ENCODE measurements at regions not wholly inside any gene's neighbourhood (a gene's known extent, or its start where the extent isn't known, plus 50 kb on each side); places are given as distances from the start of the nearest gene placed in this dataset.

DNA sequence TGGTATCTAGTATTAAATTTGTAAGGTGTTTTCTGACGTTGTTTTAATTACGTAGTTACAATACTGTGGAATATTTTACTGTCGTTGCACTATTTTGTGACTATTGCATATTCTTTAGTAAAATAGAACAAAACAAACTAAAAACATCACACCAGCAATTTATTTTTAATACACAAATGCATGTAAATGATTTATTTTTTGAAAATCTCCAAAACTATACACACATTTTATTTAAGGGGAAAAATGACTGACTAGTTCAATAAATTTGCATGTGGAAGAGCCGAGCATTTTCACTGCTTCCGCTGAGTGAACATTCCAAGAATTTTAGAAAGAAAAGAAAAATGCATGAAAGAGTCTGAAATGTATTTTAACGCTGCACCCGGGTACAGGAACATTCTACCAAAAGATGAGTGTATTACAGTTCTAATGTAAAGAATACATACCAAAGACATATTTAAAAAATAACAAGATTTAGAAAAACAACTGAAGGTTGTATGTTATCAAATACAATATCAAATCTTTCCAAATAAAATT lies 257.7 kb downstream of the MEIS1 start:
- Histone ChIP-seq H3K27me3 (ENCODE audit: insufficient read depth, low read depth) (no peaks in the 10 kb centered on the region), H3K79me2 (ENCODE audit: low read depth) (no peaks in the 10 kb centered on the region), H3K4me2 (no peak overlapping the region), H3K4me1 (replicated peaks; ENCODE audit: insufficient read depth) (no peaks in the 10 kb centered on the region), H3K4me3 (no peak overlapping the region), H4K20me1 (ENCODE audit: insufficient read depth) (0 out of 2 replicates have a peak, but pooled peaks cover 5% of the 10 kb centered on the region), H3F3A (ENCODE audit: insufficient read depth, low read depth) (no peaks in the 10 kb centered on the region), H3K9me2 (ENCODE audit: insufficient read depth) (no peaks in the 10 kb centered on the region), H3K27ac (no peak overlapping the region), H3K9me3 (ENCODE audit: insufficient read depth, low read depth) (no peaks in the 10 kb centered on the region), H2AFZ (no peak overlapping the region), H3K36me3 (ENCODE audit: low read depth) (no peaks in the 10 kb centered on the region)
- no peak for DNase-seq
- intact Hi-C loops (cut with micrococcal nuclease; ENCODE audit: unreplicated experiment), result no loop called here
- BruUV-seq (replicated peaks), result no TSS peak
- TF ChIP-seq, protein P1, sequence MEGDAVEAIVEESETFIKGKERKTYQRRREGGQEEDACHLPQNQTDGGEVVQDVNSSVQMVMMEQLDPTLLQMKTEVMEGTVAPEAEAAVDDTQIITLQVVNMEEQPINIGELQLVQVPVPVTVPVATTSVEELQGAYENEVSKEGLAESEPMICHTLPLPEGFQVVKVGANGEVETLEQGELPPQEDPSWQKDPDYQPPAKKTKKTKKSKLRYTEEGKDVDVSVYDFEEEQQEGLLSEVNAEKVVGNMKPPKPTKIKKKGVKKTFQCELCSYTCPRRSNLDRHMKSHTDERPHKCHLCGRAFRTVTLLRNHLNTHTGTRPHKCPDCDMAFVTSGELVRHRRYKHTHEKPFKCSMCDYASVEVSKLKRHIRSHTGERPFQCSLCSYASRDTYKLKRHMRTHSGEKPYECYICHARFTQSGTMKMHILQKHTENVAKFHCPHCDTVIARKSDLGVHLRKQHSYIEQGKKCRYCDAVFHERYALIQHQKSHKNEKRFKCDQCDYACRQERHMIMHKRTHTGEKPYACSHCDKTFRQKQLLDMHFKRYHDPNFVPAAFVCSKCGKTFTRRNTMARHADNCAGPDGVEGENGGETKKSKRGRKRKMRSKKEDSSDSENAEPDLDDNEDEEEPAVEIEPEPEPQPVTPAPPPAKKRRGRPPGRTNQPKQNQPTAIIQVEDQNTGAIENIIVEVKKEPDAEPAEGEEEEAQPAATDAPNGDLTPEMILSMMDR (conservative IDR thresholded peaks at IDR 0.05), result no peak
- no peak for TF ChIP-seq EZH2 (IDR thresholded peaks at IDR 0.05; ENCODE audit: low read depth)
- CTCF ChIA-PET, result no interaction called here
- POLR2A ChIA-PET (ENCODE audit: unreplicated experiment), result no interaction called here

GRCh38 chr2:66693076-66693965 lies 258.4 kb downstream of the MEIS1 start:
- H3K4me1 ChIP-seq (replicated peaks; ENCODE audit: insufficient read depth), result no peaks in the 10 kb centered on the region
- H3K27ac ChIP-seq, result no peak overlapping the region
- no peaks in the 10 kb centered on the region for H3K9me3 ChIP-seq (ENCODE audit: insufficient read depth, low read depth)
- H3K36me3 ChIP-seq (ENCODE audit: low read depth), result no peaks in the 10 kb centered on the region
- H3K27me3 ChIP-seq (ENCODE audit: insufficient read depth, low read depth), result no peaks in the 10 kb centered on the region
- H4K20me1 ChIP-seq (ENCODE audit: insufficient read depth), result 0 out of 2 replicates have a peak, but pooled peaks cover 5% of the 10 kb centered on the region
- ChIA-PET CTCF (no interaction called here), POLR2A (ENCODE audit: unreplicated experiment) (no interaction called here)
- H3K4me3 ChIP-seq, result no peak overlapping the region
- no peaks in the 10 kb centered on the region for H3K79me2 ChIP-seq (ENCODE audit: low read depth)
- intact Hi-C loops (cut with micrococcal nuclease; ENCODE audit: unreplicated experiment), result no loop called here
- no peaks in the 10 kb centered on the region for H3K9me2 ChIP-seq (ENCODE audit: insufficient read depth)
- no peak overlapping the region for H2AFZ ChIP-seq
- H3K4me2 ChIP-seq, result no peak overlapping the region
- DNase-seq, result no peak
- BruUV-seq (replicated peaks), result no TSS peak
- TF ChIP-seq, protein P1 (conservative IDR thresholded peaks at IDR 0.05), result no peak
- TF ChIP-seq EZH2 (IDR thresholded peaks at IDR 0.05; ENCODE audit: low read depth), result no peak
- no peaks in the 10 kb centered on the region for H3F3A ChIP-seq (ENCODE audit: insufficient read depth, low read depth)

GRCh38 chr2:66694087-66694860 lies 259.3 kb downstream of the MEIS1 start:
- POLR2A ChIA-PET (ENCODE audit: unreplicated experiment), result no interaction called here
- intact Hi-C loops (cut with micrococcal nuclease; ENCODE audit: unreplicated experiment), result no loop called here

More at GRCh38 chr2:66694087-66694860, 259.3 kb downstream of the MEIS1 start:
- CTCF ChIA-PET, result no interaction called here
- Histone ChIP-seq H3K4me3 (no peak overlapping the region), H3K4me1 (replicated peaks; ENCODE audit: insufficient read depth) (no peaks in the 10 kb centered on the region), H3K27ac (no peak overlapping the region), H3F3A (ENCODE audit: insufficient read depth, low read depth) (no peaks in the 10 kb centered on the region), H2AFZ (no peak overlapping the region), H3K36me3 (ENCODE audit: low read depth) (no peaks in the 10 kb centered on the region), H3K79me2 (ENCODE audit: low read depth) (no peaks in the 10 kb centered on the region), H3K27me3 (ENCODE audit: insufficient read depth, low read depth) (no peaks in the 10 kb centered on the region), H3K9me2 (ENCODE audit: insufficient read depth) (no peaks in the 10 kb centered on the region), H3K9me3 (ENCODE audit: insufficient read depth, low read depth) (no peaks in the 10 kb centered on the region), H3K4me2 (no peak overlapping the region), H4K20me1 (ENCODE audit: insufficient read depth) (0 out of 2 replicates have a peak, but pooled peaks cover 5% of the 10 kb centered on the region)
- no peak for DNase-seq
- TF ChIP-seq EZH2 (IDR thresholded peaks at IDR 0.05; ENCODE audit: low read depth), result no peak
- TF ChIP-seq, protein P1 (conservative IDR thresholded peaks at IDR 0.05), result no peak
- no TSS peak for BruUV-seq (replicated peaks)
